ENCODE measurements at regions not wholly inside any gene's neighbourhood (a gene's known extent, or its start where the extent isn't known, plus 50 kb on each side); places are given as distances from the start of the nearest gene placed in this dataset.

- Histone ChIP-seq H3K9me3 (no peaks in the 10 kb centered on the region), H3K27ac (peak overlapping the region in 1 of 2 donors; percentile 68), H3K4me3 (no peak overlapping the region), H3K36me3 (no peaks in the 10 kb centered on the region), H3K27me3 (no peaks in the 10 kb centered on the region), H3K4me1 (no peaks in the 10 kb centered on the region)
- intact Hi-C loops (cut with DNase I; ENCODE audit: low total_unique reads), result no loop called here
- no peak for DNase-seq (ENCODE audit: low spot score in 2 of 2)
- no peak for TF ChIP-seq POLR2A (IDR thresholded peaks at IDR 0.05)
- TF ChIP-seq, protein P1, sequence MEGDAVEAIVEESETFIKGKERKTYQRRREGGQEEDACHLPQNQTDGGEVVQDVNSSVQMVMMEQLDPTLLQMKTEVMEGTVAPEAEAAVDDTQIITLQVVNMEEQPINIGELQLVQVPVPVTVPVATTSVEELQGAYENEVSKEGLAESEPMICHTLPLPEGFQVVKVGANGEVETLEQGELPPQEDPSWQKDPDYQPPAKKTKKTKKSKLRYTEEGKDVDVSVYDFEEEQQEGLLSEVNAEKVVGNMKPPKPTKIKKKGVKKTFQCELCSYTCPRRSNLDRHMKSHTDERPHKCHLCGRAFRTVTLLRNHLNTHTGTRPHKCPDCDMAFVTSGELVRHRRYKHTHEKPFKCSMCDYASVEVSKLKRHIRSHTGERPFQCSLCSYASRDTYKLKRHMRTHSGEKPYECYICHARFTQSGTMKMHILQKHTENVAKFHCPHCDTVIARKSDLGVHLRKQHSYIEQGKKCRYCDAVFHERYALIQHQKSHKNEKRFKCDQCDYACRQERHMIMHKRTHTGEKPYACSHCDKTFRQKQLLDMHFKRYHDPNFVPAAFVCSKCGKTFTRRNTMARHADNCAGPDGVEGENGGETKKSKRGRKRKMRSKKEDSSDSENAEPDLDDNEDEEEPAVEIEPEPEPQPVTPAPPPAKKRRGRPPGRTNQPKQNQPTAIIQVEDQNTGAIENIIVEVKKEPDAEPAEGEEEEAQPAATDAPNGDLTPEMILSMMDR (IDR thresholded peaks at IDR 0.05), result no peak
- TF ChIP-seq POLR2AphosphoS5 (IDR thresholded peaks at IDR 0.05), result no peak
These were observed 94.9 kb upstream of the EPCAM start for GRCh38 chr2:47274054-47274782.

GRCh38 chr2:47272905-47273758 is 96.0 kb upstream of the EPCAM start:
- peak overlapping the region; percentile 30 to 64 (median 41) for H3K4me3 ChIP-seq
- no peaks in the 10 kb centered on the region for H3K36me3 ChIP-seq
- intact Hi-C loops (cut with DNase I; ENCODE audit: low total_unique reads), result no loop called here
- H3K27me3 ChIP-seq, result no peaks in the 10 kb centered on the region
- TF ChIP-seq POLR2AphosphoS5 (IDR thresholded peaks at IDR 0.05), result no peak
- TF ChIP-seq, protein P1 (IDR thresholded peaks at IDR 0.05), result no peak
- TF ChIP-seq POLR2A (IDR thresholded peaks at IDR 0.05), result no peak
- no peak for DNase-seq (ENCODE audit: low spot score in 2 of 2)
- peak overlapping the region; percentile 70 to 77 for H3K27ac ChIP-seq
- no peaks in the 10 kb centered on the region for H3K4me1 ChIP-seq
- no peaks in the 10 kb centered on the region for H3K9me3 ChIP-seq

DNA sequence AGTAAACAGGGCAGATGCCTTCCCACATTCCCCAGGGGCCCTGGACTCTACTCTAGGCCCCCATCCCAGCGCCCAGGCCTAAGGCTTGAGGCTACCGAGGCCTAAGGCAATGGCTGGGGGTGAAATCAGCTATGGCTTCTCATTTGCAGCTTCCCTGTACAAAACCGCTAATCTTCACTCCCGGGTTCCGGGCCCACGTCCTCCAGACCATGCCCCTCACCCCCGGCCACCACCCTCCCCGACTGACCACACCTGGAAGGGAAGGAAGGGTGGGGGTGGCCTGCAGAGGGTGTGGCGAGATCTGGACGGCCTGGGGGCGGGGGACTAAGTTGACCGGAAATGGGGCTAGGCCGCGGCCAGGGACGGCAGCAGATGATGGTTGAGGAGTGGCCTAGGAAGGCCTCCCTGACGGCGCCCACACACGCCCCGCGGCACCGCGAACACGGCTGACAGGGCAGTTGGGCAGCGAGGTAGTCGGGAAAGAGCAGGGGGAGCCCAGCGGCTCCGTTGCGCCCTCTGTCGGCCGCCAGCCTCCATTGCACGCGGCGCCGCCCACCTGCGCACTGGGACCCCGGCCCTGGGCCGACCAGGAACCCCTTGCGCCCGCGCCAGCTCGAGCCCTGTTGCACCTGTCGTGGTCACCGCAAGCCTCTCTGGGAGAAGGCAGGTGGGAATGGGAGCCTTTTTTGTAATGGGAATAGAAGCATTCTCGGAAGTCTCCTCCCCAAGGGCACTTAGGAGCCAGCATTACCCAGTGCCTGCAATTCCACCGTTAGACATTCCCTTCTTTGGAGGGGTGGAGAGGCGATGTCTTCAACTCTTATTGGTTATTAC is 95.9 kb upstream of the CALM2 start:
- H3K36me3 ChIP-seq, result no peaks in the 10 kb centered on the region
- no peaks in the 10 kb centered on the region for H3K4me1 ChIP-seq
- TF ChIP-seq, protein P1 (IDR thresholded peaks at IDR 0.05), result peak; percentile 91 to 97 (median 96)
- no peak for TF ChIP-seq POLR2A (IDR thresholded peaks at IDR 0.05)
- TF ChIP-seq POLR2AphosphoS5 (IDR thresholded peaks at IDR 0.05), result peak in 1 of 3 donors; percentile 26
- intact Hi-C loops (cut with DNase I; ENCODE audit: low total_unique reads), result no loop called here
- H3K27ac ChIP-seq, result peak overlapping the region; percentile 70 to 77
- DNase-seq (ENCODE audit: low spot score in 2 of 2), result peak; percentile 54 to 68
- H3K4me3 ChIP-seq, result peak overlapping the region; percentile 30 to 64 (median 41)
- no peaks in the 10 kb centered on the region for H3K27me3 ChIP-seq
- no peaks in the 10 kb centered on the region for H3K9me3 ChIP-seq

DNA sequence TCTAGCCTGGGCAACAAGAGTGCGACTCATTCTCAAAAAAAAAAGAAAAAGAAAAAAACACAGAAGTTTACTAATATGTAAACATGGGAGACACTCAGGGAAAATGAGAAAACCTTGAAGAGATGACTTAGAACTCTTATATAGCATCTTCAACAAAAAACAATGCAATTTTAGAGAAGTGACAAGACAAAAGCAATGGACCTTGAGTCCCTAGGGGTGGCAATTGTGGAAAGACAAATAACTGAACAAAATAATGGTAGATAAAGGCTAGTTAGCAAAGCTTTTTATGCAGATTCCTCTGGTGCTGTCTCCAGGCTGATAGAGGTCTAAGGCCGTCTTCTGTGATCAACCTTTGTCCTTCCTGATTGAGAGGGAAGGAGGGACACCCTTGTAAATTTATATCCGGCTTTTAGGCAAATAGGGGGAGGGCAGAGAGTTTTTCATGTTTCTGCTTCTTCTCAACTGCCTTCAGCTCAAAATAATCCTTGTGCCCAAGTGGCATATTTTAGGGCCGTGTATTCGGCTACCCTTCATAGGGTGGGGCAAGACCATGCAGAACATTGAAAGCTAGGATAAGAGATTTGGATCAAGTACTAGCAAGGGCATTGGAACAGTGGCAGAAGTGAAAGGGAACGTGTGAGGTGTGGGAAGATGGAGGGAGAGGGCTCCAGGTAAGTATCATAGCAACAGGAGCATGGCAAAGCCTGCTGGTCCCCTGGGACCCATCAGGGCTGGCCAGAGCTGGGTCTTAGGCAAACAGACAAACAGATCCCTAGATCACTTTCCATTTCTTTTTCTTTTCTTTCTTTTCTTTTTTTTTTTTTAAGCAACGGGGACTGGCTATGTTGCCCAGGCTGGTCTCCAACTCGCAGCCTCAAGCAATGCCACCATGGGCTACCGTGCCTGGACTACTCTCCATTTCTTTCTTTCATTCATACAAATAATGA is 95.0 kb upstream of the CALM2 start:
- no peaks in the 10 kb centered on the region for H3K27me3 ChIP-seq
- no peaks in the 10 kb centered on the region for H3K36me3 ChIP-seq
- H3K27ac ChIP-seq, result peak overlapping the region; percentile 70 to 77
- no peak for DNase-seq (ENCODE audit: low spot score in 2 of 2)
- H3K4me3 ChIP-seq, result no peak overlapping the region
- H3K9me3 ChIP-seq, result no peaks in the 10 kb centered on the region
- no peak for TF ChIP-seq POLR2AphosphoS5 (IDR thresholded peaks at IDR 0.05)
- TF ChIP-seq, protein P1 (IDR thresholded peaks at IDR 0.05), result no peak
- no peak for TF ChIP-seq POLR2A (IDR thresholded peaks at IDR 0.05)
- no peaks in the 10 kb centered on the region for H3K4me1 ChIP-seq
- intact Hi-C loops (cut with DNase I; ENCODE audit: low total_unique reads), result no loop called here

Data from breast epithelium (tissue), 4 donors.